ENCODE measurements at regions not wholly inside any gene's neighbourhood (a gene's known extent, or its start where the extent isn't known, plus 50 kb on each side); places are given as distances from the start of the nearest gene placed in this dataset.
A peak's percentile ranks its signal among the peaks of the same experiment; 100 is the strongest.

DNA sequence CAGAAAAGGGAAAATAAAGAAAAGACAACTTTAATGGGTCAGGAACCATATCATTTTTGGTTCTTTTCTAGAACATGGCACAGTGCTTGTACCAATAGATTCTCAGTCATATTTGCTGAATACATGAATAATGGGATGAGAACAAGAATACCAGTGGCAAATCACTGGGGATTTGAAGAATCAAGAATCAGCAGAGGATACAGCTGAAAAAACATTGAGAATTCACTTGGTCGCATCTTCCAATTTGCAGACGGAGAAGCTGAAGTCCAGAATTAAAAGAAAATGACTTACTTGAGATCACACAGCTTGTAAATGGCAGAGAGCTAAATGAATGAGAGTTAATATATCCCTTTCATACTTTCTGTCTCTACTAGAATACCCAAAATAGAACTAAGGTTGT is 362.2 kb downstream of the RAD51AP2 start:
- H3K4me3 ChIP-seq (ENCODE audit: low read depth, low read length): no peak overlapping the region
- TF ChIP-seq, protein P1, sequence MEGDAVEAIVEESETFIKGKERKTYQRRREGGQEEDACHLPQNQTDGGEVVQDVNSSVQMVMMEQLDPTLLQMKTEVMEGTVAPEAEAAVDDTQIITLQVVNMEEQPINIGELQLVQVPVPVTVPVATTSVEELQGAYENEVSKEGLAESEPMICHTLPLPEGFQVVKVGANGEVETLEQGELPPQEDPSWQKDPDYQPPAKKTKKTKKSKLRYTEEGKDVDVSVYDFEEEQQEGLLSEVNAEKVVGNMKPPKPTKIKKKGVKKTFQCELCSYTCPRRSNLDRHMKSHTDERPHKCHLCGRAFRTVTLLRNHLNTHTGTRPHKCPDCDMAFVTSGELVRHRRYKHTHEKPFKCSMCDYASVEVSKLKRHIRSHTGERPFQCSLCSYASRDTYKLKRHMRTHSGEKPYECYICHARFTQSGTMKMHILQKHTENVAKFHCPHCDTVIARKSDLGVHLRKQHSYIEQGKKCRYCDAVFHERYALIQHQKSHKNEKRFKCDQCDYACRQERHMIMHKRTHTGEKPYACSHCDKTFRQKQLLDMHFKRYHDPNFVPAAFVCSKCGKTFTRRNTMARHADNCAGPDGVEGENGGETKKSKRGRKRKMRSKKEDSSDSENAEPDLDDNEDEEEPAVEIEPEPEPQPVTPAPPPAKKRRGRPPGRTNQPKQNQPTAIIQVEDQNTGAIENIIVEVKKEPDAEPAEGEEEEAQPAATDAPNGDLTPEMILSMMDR (IDR thresholded peaks at IDR 0.05; ENCODE audit: insufficient read depth, low read length, missing control alignments): no peak
- ChIA-PET POLR2A (no interaction called here), CTCF (no interaction called here)
- no peak for DNase-seq (ENCODE audit: low read depth, low spot score)

DNA sequence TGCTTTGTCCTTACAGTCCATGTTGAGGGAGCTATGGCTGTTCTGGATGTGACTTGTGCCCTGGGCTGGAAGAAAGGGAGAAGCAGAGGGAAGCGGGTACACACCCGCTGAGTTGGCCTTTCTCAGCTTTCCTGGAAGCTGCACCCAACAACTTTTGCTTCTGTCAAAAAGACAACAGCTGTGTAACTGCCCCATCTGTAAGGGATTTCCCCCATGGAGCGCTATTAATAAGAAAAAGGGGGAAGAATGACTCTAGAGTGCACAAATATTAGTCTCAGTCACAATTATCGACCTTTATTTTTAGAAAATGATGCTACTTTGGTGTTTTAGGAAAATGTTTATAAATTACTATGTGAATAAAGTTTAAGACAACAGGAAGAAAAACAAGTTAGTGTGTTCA is 368.3 kb downstream of the RAD51AP2 start:
- no peak overlapping the region for H3K4me3 ChIP-seq (ENCODE audit: low read depth, low read length)
- POLR2A ChIA-PET: no interaction called here
- TF ChIP-seq, protein P1 (IDR thresholded peaks at IDR 0.05; ENCODE audit: insufficient read depth, low read length, missing control alignments): no peak
- no peak for DNase-seq (ENCODE audit: low read depth, low spot score)
- CTCF ChIA-PET: interaction anchor here (1.4 to 1.6 kb wide), 2 partner anchors 160 to 521 kb away, joined by 4 read pairs; no protein-coding TSS in a partner anchor

DNA sequence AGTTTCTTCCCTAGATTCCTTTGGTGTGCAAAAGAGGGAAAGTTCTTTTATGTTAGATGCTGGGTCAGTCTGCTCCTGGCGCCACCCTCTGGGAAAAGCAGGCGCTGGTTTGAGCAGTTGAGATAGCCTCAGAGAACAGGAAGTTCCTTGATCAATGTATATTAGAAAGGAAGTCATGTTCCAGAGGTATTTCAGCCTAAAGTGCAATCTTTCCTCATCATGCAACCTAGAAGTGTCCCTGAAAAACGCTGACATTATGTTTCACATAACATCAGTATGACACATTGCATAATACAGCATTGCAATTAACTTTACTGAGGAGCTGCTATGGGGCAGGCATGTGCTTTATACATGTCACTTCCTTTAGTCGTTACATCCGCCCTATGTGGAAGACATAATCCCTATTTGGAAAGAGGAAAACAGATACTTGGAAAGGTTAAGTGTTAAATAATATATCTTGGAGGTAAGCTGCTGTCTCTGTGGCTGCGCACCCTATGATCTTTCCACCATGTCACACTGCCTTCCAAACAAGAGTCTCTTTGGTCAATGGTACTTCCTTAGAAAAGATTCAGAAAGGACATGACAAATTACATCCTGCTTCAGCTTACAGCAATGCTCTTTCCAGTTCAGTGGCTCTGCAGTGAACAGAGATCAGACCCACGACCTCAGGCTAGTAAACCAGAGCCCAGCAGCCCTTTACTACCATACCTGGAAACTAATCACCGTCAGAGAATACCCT is 369.7 kb downstream of the RAD51AP2 start:
- TF ChIP-seq, protein P1 (IDR thresholded peaks at IDR 0.05; ENCODE audit: insufficient read depth, low read length, missing control alignments): peak; percentile 47
- POLR2A ChIA-PET: no interaction called here

DNA sequence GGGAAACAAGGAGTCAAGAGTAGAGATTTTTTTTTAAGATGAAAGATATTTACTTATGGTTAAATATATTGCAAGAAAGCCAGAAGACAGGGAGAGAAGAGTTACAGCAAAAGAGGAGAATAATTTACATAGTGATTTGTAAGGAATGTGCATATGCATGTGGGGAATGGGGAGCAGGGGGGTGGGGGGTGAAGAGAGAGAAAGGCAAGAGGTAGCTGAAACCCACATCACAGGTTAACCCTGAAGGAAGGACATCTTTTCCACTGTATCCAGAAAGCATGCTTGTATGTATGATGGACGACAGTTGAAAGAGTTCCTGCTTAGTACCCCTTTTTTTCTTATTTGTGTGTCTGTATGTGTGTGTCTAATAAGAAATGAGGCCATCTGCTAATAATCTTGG is 371.9 kb downstream of the RAD51AP2 start:
- no peak overlapping the region for H3K4me3 ChIP-seq (ENCODE audit: low read depth, low read length)
- ChIA-PET CTCF (interaction anchor here (2.9 kb wide), 1 partner anchor 374 kb away, joined by 19 read pairs; no protein-coding TSS in a partner anchor), POLR2A (no interaction called here)
- TF ChIP-seq, protein P1 (IDR thresholded peaks at IDR 0.05; ENCODE audit: insufficient read depth, low read length, missing control alignments): no peak
- no peak for DNase-seq (ENCODE audit: low read depth, low spot score)

More for the DNA sequence above, 369.7 kb downstream of the RAD51AP2 start:
- no peak for DNase-seq (ENCODE audit: low read depth, low spot score)
- H3K4me3 ChIP-seq (ENCODE audit: low read depth, low read length): no peak overlapping the region
- CTCF ChIA-PET: interaction anchor here (0.7 to 2.9 kb wide), 7 partner anchors 26 to 424 kb away, joined by 3 to 19 read pairs (median 3); no protein-coding TSS in a partner anchor

DNA sequence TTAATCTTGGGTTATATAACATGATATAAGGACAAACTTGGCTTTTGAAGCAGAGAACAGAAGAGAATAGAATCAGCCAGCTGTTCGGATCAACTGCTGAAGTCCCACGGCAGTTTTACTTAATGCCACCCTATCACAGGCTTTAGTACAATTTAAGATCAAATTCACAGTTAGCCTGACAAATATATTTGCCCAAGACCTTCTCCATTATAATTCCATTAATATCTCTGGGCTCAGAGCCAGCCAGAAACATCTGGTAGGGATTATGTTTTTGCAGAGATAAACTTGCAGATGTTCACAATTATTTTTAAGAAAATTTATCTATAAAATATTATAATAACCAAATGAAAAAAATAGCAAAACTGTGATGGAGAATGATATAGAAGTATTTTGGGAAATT is 381.4 kb downstream of the RAD51AP2 start:
- no peak overlapping the region for H3K4me3 ChIP-seq (ENCODE audit: low read depth, low read length)
- CTCF ChIA-PET: no interaction called here
- no peak for DNase-seq (ENCODE audit: low read depth, low spot score)
- POLR2A ChIA-PET: no interaction called here
- TF ChIP-seq, protein P1 (IDR thresholded peaks at IDR 0.05; ENCODE audit: insufficient read depth, low read length, missing control alignments): no peak

DNA sequence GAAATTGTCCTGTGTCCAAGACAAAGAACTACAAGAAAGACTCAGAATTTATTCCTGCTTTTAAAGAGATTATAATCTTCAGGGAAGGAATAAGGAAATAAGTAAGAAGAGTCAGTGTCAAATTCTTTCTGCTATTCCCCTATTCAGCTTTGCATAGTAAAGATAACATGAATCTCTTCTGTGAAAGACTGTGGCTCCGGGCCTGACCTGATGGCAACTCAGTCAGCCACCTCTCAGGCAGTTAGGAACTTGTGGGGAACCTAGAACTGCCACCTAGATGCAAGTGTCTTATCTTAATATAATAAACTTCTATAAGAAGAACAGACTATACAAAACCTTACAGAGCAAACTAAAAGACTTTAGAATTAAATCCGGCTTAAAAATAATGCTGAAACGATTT is 382.0 kb downstream of the RAD51AP2 start:
- CTCF ChIA-PET: no interaction called here

More for the DNA sequence above, 382.0 kb downstream of the RAD51AP2 start:
- POLR2A ChIA-PET: no interaction called here
- no peak overlapping the region for H3K4me3 ChIP-seq (ENCODE audit: low read depth, low read length)
- no peak for DNase-seq (ENCODE audit: low read depth, low spot score)
- TF ChIP-seq, protein P1 (IDR thresholded peaks at IDR 0.05; ENCODE audit: insufficient read depth, low read length, missing control alignments): no peak

Data from AG04449 (cell line).